ENCODE measurements at regions not wholly inside any gene's neighbourhood (a gene's known extent, or its start where the extent isn't known, plus 50 kb on each side); places are given as distances from the start of the nearest gene placed in this dataset.

DNA sequence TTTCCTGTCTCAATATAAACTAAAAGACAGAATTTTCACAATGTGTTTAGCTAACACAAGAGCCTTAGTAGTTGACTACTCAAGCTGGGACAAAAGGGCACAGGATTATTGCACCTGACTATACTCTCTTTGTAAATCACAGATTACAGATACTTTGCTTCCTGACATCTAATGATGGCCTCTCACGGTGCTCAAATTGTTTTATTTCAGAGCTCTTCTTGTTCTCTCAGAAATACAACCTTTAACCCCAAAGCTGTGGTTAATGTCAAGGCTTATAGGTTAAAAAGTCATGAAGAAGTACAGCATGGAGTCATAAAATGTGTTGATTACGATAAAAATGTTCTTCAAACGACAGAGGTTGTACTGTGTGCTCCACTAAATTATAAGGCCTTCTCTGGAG, 89.9 kb upstream of the CPNE8 start:
- no peak for TF ChIP-seq YY1 (IDR thresholded peaks at IDR 0.05; ENCODE audit: low read depth)
- no peak for TF ChIP-seq FOXM1 (IDR thresholded peaks at IDR 0.05; ENCODE audit: borderline replicate concordance, low read depth)
- TF ChIP-seq TCF12 (IDR thresholded peaks at IDR 0.05; ENCODE audit: low read depth) = no peak
- TF ChIP-seq, protein P1, sequence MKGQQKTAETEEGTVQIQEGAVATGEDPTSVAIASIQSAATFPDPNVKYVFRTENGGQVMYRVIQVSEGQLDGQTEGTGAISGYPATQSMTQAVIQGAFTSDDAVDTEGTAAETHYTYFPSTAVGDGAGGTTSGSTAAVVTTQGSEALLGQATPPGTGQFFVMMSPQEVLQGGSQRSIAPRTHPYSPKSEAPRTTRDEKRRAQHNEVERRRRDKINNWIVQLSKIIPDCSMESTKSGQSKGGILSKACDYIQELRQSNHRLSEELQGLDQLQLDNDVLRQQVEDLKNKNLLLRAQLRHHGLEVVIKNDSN (IDR thresholded peaks at IDR 0.05) = no peak
- TF ChIP-seq, protein P2, sequence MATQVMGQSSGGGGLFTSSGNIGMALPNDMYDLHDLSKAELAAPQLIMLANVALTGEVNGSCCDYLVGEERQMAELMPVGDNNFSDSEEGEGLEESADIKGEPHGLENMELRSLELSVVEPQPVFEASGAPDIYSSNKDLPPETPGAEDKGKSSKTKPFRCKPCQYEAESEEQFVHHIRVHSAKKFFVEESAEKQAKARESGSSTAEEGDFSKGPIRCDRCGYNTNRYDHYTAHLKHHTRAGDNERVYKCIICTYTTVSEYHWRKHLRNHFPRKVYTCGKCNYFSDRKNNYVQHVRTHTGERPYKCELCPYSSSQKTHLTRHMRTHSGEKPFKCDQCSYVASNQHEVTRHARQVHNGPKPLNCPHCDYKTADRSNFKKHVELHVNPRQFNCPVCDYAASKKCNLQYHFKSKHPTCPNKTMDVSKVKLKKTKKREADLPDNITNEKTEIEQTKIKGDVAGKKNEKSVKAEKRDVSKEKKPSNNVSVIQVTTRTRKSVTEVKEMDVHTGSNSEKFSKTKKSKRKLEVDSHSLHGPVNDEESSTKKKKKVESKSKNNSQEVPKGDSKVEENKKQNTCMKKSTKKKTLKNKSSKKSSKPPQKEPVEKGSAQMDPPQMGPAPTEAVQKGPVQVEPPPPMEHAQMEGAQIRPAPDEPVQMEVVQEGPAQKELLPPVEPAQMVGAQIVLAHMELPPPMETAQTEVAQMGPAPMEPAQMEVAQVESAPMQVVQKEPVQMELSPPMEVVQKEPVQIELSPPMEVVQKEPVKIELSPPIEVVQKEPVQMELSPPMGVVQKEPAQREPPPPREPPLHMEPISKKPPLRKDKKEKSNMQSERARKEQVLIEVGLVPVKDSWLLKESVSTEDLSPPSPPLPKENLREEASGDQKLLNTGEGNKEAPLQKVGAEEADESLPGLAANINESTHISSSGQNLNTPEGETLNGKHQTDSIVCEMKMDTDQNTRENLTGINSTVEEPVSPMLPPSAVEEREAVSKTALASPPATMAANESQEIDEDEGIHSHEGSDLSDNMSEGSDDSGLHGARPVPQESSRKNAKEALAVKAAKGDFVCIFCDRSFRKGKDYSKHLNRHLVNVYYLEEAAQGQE (IDR thresholded peaks at IDR 0.05; ENCODE audit: low read depth) = no peak
- no peak for TF ChIP-seq CEBPB (IDR thresholded peaks at IDR 0.05)
- TF ChIP-seq ZBTB7A (IDR thresholded peaks at IDR 0.05; ENCODE audit: low read depth) = no peak
- TF ChIP-seq, protein P3, sequence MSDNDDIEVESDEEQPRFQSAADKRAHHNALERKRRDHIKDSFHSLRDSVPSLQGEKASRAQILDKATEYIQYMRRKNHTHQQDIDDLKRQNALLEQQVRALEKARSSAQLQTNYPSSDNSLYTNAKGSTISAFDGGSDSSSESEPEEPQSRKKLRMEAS (IDR thresholded peaks at IDR 0.05) = no peak
- no peak for TF ChIP-seq RAD21 (IDR thresholded peaks at IDR 0.05; ENCODE audit: low read depth)
- no peak for TF ChIP-seq CREB1 (IDR thresholded peaks at IDR 0.05; ENCODE audit: low read depth)
- TF ChIP-seq EP300 (IDR thresholded peaks at IDR 0.05; ENCODE audit: borderline replicate concordance) = no peak
- no peak for TF ChIP-seq TAF1 (IDR thresholded peaks at IDR 0.05; ENCODE audit: low read depth)
- TF ChIP-seq NFIC (IDR thresholded peaks at IDR 0.05) = no peak
- no peak for TF ChIP-seq EGR1 (IDR thresholded peaks at IDR 0.05)
